ENCODE measurements at regions not wholly inside any gene's neighbourhood (a gene's known extent, or its start where the extent isn't known, plus 50 kb on each side); places are given as distances from the start of the nearest gene placed in this dataset.

DNA sequence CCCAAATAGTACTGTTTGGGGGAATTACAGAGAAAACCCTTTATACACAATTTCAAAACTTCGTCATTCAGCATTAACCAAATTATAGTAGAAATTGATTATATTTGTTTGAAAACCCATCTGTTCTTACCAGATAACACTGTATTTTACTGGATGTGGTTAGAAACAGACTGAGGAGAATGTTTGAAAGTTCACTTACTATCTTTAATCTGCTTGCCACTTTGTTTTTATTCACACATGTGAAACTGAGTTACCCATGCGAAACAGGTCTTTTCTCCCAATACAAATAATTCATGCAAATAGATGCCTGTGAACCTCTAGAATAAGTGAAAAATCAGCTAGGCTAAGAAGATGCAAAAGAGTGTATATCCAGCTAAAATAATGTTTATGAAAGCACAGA lies 177.5 kb downstream of the NAA11 start:
- TF ChIP-seq, protein P1, sequence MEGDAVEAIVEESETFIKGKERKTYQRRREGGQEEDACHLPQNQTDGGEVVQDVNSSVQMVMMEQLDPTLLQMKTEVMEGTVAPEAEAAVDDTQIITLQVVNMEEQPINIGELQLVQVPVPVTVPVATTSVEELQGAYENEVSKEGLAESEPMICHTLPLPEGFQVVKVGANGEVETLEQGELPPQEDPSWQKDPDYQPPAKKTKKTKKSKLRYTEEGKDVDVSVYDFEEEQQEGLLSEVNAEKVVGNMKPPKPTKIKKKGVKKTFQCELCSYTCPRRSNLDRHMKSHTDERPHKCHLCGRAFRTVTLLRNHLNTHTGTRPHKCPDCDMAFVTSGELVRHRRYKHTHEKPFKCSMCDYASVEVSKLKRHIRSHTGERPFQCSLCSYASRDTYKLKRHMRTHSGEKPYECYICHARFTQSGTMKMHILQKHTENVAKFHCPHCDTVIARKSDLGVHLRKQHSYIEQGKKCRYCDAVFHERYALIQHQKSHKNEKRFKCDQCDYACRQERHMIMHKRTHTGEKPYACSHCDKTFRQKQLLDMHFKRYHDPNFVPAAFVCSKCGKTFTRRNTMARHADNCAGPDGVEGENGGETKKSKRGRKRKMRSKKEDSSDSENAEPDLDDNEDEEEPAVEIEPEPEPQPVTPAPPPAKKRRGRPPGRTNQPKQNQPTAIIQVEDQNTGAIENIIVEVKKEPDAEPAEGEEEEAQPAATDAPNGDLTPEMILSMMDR (IDR thresholded peaks at IDR 0.05) = no peak
- TF ChIP-seq EP300 (IDR thresholded peaks at IDR 0.05) = no peak

Measured in stomach (tissue), 4 donors.